HG03439 (cell line): ENCODE measurements at regions not wholly inside any gene's neighbourhood (a gene's known extent, or its start where the extent isn't known, plus 50 kb on each side); places are given as distances from the start of the nearest gene placed in this dataset.
"Not testable (repeated sequence)": the region's sequence is repeated elsewhere in the genome, so short reads cannot be mapped to it uniquely, and the experiment has no call there.

Experiments
- ATAC-seq: cut with Tn5 transposase; IDR thresholded peaks from one replicate; pipeline ENCODE4 v1.9.1; 2021; ENCODE audit warnings: mild to moderate bottlenecking, moderate library complexity; ENCODE audit not compliant: unreplicated experiment

GRCh38 chr4:107392951-107393350 is 327.1 kb downstream of the PAPSS1 start:
- no peak for ATAC-seq

- ATAC-seq, result no peak
Observed at GRCh38 chr4:107392380-107392779, 327.7 kb downstream of the PAPSS1 start.

GRCh38 chr4:107391630-107392028 is 328.4 kb downstream of the PAPSS1 start:
- no peak for ATAC-seq

- no peak for ATAC-seq
Observed at GRCh38 chr4:107391009-107391629, 328.9 kb downstream of the PAPSS1 start.

GRCh38 chr4:107389965-107390364 is 330.1 kb downstream of the PAPSS1 start:
- ATAC-seq, result no peak

GRCh38 chr4:107388736-107389274 is 331.2 kb downstream of the PAPSS1 start:
- peak; percentile 60 for ATAC-seq

- ATAC-seq, result no peak
Observed at GRCh38 chr4:107380836-107381438, 339.1 kb downstream of the PAPSS1 start.

- ATAC-seq, result no peak
Observed at GRCh38 chr4:107380190-107380589, 339.8 kb downstream of the PAPSS1 start.

GRCh38 chr4:107379054-107379869 is 340.8 kb downstream of the PAPSS1 start:
- ATAC-seq, result no peak

GRCh38 chr4:107376293-107376692 is 340.2 kb upstream of the DKK2 start:
- ATAC-seq, result no peak

GRCh38 chr4:107366900-107367299 is 330.8 kb upstream of the DKK2 start:
- ATAC-seq, result no peak

GRCh38 chr4:107366016-107366735 is 330.1 kb upstream of the DKK2 start:
- ATAC-seq, result no peak

- ATAC-seq, result no peak
Observed at GRCh38 chr4:107363125-107363524, 327.0 kb upstream of the DKK2 start.

- ATAC-seq, result no peak
Observed at GRCh38 chr4:107359208-107359607, 323.1 kb upstream of the DKK2 start.

- ATAC-seq, result not testable (repeated sequence)
Observed at GRCh38 chr4:107354304-107354703, 318.2 kb upstream of the DKK2 start.

GRCh38 chr4:107351196-107351595 is 315.1 kb upstream of the DKK2 start:
- no peak for ATAC-seq

- no peak for ATAC-seq
Observed at GRCh38 chr4:107349732-107350131, 313.6 kb upstream of the DKK2 start.

- no peak for ATAC-seq
Observed at GRCh38 chr4:107349266-107349665, 313.2 kb upstream of the DKK2 start.

- no peak for ATAC-seq
Observed at GRCh38 chr4:107348188-107349050, 312.3 kb upstream of the DKK2 start.

GRCh38 chr4:107333518-107333917 is 297.4 kb upstream of the DKK2 start:
- ATAC-seq, result no peak
